HG02852 (cell line): ENCODE measurements at regions not wholly inside any gene's neighbourhood (a gene's known extent, or its start where the extent isn't known, plus 50 kb on each side); places are given as distances from the start of the nearest gene placed in this dataset.
"Not testable (repeated sequence)": the region's sequence is repeated elsewhere in the genome, so short reads cannot be mapped to it uniquely, and the experiment has no call there.

Source experiments
- ATAC-seq: cut with Tn5 transposase; IDR thresholded peaks from one replicate; pipeline ENCODE4 v1.9.1; 2021; ENCODE audit warnings: mild to moderate bottlenecking, moderate library complexity; ENCODE audit not compliant: unreplicated experiment

DNA sequence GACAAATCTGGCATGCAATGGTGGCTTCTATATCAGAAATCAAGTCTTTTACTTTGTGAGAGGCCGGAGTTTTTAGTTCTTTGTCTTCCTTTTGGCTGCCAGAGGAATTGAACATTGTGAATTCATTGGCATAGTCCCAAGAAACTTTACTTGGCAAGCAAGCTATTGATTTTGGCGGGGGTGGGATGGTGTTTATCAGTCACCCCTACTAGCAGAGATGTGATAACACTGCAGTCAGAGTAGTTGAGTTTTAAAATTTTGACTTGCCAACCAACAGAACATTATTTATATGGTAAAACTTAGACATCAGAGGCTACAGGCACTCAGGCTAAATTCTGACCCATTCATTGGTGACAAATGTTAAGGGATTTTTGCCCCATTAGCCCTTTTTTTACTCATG is 129.7 kb downstream of the FAM72C start:
- not testable (repeated sequence) for ATAC-seq

- not testable (repeated sequence) for ATAC-seq
Observed at GRCh38 chr1:143839182-143839581, 132.6 kb downstream of the FAM72C start.

DNA sequence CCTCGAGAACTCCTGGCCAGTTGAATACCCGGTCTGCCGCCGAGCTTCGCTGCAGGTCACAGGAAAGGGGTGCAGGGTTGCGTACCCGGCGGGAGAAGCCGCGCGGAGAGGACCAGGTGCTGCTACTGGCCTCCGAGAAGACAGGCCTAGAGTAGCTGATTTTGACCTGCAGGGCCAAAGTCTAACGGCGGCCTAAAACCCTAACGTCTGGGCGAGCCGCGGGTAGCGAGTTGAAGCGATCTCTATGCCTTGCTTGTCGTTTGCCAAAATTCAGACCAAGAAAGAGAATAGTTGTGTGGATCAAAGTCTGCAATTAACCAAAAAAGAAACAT is 133.2 kb downstream of the FAM72C start:
- ATAC-seq: not testable (repeated sequence)

GRCh38 chr1:143837924-143838597 is 133.7 kb downstream of the FAM72C start:
- ATAC-seq: not testable (repeated sequence)

GRCh38 chr1:143833376-143833775 is 138.4 kb downstream of the FAM72C start:
- ATAC-seq: not testable (repeated sequence)

DNA sequence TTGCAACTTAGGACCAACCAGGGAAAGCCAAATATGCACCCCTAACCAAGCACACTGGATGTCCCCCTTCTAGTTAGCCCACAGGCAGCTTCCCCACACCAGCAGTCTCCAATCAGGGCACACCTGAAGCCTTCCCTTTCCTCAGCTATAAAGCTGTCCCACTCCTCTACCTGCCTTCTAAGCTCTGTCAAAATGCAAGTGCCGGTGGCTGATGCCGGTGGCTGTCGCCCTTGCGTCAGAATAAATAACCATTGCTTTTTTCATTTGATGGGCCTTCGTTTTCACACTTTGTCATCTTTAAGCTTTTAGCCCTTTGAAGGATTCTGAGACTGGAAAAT is 139.4 kb downstream of the FAM72C start:
- ATAC-seq: not testable (repeated sequence)

- not testable (repeated sequence) for ATAC-seq
Observed at GRCh38 chr1:143831479-143832378, 140.1 kb downstream of the FAM72C start.

- ATAC-seq: not testable (repeated sequence)
Observed at GRCh38 chr1:143826162-143826561, 145.6 kb downstream of the FAM72C start.

DNA sequence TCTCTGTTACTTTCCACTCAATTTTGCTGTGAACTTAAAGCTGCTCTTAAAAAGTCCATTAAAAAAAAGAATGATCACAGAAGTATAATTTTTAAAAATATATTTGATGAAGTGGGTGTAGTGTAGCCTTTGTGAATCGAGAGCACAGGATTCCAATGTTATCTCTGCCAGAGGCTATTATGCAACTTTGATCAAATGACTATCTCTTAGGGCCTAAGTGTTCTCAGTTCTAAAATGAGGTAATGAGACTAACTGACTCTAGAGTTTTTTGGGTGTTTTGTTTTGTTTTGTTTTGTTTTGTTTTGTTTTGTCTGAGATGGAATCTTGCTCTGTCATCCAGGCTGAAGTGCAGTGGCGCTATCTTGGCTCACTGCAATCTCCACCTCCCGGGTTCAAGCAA is 147.5 kb downstream of the FAM72C start:
- ATAC-seq: not testable (repeated sequence)

DNA sequence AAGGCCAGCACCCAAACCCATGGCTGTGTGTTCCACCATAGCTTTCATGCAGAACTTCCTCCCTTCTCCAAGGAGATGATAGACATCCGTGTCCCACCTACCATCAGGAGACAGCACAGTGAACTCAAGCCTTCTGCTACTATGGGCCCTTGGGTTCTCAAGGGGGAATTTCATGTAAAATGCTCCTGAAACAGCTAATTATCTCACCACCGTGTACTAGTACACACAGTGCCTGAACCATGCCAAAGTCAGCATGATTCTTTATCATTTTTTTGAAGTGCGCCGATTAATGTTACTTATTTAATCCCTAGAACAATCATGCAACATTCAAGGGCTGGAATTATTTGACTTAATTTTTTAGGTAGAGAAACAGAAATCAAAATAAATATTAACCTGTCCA is 151.7 kb downstream of the FAM72C start:
- ATAC-seq: not testable (repeated sequence)

- ATAC-seq: not testable (repeated sequence)
Observed at GRCh38 chr1:143816369-143816768, 155.4 kb downstream of the FAM72C start.

- ATAC-seq: not testable (repeated sequence)
Observed at GRCh38 chr1:143805374-143805773, 166.4 kb downstream of the FAM72C start.

GRCh38 chr1:143804707-143805356 is 167.0 kb downstream of the FAM72C start:
- not testable (repeated sequence) for ATAC-seq

DNA sequence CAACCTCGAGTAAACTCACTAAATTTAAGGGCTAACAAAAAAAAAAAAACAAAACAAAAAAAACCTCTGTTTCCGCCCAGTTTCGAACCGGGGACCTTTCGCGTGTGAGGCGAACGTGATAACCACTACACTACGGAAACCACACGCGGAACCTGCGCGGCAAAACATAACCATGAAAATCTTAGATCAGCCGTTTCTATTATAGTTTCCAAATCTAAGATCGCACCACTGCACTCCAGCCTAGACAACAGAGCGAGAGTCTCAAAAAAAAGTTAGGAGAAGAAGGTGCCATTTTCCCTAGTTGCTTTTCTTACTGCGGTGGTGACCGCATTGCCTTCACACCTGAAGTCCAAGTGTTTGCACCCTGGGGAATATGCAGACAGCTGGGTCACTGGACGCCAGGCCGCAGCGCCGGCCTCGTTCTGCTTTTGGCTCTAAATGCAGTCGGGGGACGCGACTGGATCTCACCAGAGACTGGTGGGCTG is 167.8 kb downstream of the FAM72C start:
- peak; percentile 47 for ATAC-seq

GRCh38 chr1:143803095-143803494 is 168.7 kb downstream of the FAM72C start:
- not testable (repeated sequence) for ATAC-seq

DNA sequence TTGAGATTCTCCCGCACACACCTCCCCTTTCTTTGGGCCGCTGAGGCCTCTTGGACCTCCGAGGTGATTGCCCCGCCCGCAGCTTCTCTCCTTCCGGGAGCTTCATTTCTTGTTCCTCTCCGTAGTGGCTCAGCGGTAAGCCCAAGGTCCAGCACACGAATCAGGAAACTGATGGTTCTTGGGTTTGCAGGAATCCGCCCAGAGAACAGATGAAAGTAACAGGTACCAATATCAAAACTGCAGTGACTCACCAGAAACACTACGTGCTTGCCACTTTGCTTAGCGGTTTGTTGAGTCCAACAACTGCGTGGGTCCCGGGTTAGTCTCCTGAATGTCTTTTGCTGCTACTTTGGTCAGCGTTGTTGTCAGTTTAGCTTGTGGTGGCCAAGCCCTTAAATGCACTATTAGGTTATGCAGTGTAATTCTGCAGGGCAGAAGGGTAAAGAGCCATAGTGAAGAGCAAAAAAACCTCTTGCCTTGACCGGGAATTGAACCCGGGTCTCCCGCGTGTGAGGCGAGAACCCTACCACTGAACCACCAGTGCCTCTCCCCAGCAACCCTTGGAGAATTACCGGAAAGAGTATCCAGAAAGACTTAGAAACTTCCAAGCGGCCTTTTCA is 172.1 kb downstream of the FAM72C start:
- ATAC-seq: peak; percentile 78

DNA sequence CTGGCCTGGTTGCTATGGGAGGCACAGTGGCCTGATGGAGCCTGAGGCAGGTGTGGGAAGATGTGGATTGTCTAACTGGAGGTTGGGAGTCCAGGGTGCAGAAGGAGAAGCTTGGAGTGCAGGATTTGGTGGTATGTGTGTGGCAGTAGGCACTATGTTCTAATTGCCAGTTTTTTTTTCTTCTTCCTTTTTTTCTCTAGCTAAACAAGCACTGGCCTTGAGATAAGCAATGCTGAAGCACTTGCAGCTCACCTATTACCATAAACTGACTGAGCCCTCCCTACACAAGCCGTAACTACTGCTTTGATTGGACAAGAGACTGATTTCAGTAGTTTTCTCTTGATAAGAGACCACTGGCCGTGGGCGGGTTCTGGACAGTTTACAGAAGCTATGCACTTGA is 175.4 kb downstream of the FAM72C start:
- ATAC-seq: not testable (repeated sequence)

- ATAC-seq: not testable (repeated sequence)
Observed at GRCh38 chr1:143792047-143792937, 179.5 kb downstream of the FAM72C start.

DNA sequence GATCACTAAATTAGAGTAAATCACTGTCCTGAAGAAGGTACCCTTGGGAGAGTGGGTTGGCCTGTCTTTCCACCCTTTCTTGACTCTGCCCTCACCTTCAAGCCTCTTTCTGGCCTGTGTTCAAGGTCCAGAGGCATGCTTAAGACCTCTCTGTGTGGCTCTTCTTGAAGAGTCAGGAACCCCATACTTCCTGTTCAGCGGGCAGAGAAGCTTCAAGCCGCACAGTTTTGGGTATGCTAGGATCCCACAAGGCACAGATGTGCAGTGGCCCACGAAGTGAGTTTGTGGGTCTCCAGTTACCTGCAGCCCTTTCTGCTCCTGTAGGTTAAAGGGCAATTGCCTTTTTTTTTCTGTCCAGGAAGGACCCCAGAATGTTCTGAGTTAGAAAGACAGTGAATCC is 185.4 kb downstream of the FAM72C start:
- ATAC-seq: not testable (repeated sequence)

DNA sequence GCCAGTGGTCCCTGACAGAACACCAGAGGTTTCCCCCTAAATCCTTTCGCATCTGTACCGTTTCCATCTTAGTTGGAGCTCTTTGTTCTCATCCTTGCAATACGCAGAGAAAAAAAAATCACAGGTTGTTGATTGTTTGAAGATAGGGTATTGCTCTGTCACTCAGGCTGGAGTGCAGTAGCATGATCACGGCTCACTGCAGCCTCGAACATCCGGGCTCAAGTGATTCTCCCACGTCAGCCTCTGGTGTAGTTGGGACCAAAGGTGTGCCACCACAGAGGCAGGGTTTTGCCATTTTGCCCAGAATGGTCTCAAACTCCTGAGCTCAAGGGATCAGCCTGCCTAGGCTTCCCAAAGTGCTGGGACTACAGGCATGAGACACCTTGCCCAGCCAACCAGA is 185.9 kb downstream of the FAM72C start:
- ATAC-seq: not testable (repeated sequence)
